Head of caudate nucleus (tissue), 42 donors: ENCODE measurements at regions not wholly inside any gene's neighbourhood (a gene's known extent, or its start where the extent isn't known, plus 50 kb on each side); places are given as distances from the start of the nearest gene placed in this dataset.

ENCODE experiments used
- DNase-seq, 42 donors: peaks; one replicate each; pipeline versions ENCODE4 v3.0.0 to v3.0.0-alpha.2; 2020 to 2021; ENCODE audit warnings: mixed read lengths in 7 of 42
- intact Hi-C: fragments of 100-400 bp; cut with DNase I; formaldehyde crosslinking; loops from one replicate; pipeline ENCODE4 v1.15.0; 2022

- no peak for DNase-seq
- intact Hi-C loops, result no loop called here
These were observed 233.7 kb downstream of the COG6 start for GRCh38 chr13:39888865-39889810.

DNA sequence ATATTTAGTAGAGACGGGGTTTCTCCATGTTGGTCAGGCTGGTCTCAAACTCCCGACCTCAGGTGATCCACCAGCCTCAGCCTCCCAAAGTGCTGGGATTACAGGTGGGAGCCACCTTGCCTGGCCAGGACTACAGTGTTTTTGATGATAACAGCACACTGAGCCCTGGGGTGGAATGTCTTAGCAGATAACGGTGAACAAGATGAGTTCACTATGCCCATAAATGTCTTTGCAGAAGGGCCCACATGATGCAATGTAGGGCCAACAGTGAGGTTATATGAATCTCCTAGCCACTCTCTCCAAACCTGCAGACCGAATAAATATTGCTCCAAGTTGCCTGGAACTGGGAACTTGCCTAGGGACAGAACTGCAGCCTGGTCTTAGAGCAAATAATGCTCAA, 235.1 kb downstream of the COG6 start:
- intact Hi-C loops, result no loop called here
- no peak for DNase-seq

- no peak for DNase-seq
These were observed 237.5 kb downstream of the COG6 start for GRCh38 chr13:39892721-39893685.

DNA sequence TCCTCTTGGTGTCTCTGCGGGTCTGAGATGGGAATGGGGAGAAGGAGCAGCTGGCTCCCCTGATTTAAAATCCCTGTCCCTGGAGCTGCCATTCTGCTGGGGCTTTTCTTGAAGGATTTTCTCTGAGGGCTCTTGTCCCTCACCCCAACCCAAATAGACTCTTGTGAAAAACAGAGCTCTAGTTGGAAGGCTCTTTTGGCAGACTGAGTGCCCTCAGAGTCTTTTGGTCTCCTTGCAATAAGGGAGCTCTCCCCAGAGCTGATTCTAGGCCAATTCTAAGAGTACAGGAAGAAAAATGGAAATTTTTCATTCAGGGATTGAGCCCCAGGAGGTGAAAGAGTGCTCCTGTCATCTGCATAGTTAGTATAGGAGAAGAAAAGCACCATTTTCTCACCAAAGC, 238.3 kb downstream of the COG6 start:
- intact Hi-C loops, result no loop called here

More at GRCh38 chr13:39892721-39893685, 237.5 kb downstream of the COG6 start:
- intact Hi-C loops, result no loop called here

GRCh38 chr13:39894586-39894985, 239.1 kb downstream of the COG6 start:
- DNase-seq, result no peak
- intact Hi-C loops, result no loop called here

More for the DNA sequence above, 238.3 kb downstream of the COG6 start:
- peak in 1 of 42 donors; percentile 12 for DNase-seq

DNA sequence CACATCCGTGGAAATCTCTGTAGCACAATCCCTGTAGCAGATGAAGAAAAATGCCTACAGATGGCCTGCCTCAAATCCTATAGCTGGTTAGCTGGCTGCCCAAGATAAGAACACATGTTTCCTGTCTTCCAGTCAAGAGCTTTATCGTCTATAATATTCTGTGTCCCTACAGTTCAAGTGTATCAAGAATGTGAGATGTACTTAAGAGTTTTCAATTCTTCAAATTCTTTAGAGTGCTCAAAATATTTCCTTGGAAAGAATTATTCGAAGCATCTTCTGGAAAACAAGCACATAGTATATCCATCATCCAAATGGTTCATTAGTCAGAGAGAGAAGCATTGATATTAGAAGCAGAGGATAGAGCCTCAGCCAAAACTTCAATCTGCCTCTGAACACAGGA, 239.8 kb downstream of the COG6 start:
- intact Hi-C loops, result no loop called here
- DNase-seq, result no peak

- intact Hi-C loops, result no loop called here
- no peak for DNase-seq
These were observed 242.2 kb downstream of the COG6 start for GRCh38 chr13:39897636-39898035.

GRCh38 chr13:39900106-39900750, 244.8 kb downstream of the COG6 start:
- intact Hi-C loops, result no loop called here
- no peak for DNase-seq

- no peak for DNase-seq
- intact Hi-C loops, result no loop called here
These were observed 249.5 kb downstream of the COG6 start for GRCh38 chr13:39904959-39905358.

DNA sequence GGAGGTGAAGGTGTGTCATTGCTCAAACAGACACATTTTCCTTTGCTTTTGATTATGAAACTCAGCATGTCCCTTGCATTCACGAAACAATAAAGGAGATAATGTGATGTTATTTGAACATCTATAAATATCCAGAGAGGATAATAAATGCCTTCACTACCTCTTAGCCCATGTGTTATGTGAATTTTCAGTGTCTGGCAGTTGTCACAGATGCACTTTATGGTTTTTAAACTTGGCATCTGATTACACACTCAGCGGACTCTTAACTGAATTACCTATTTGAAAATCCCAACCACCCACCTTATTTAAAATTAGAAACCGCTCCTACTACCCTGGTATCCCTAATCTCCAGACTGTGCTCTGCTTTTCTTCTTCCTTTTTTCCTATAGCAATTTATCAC, 254.2 kb downstream of the COG6 start:
- intact Hi-C loops, result no loop called here
- no peak for DNase-seq

GRCh38 chr13:39910041-39910440, 254.6 kb downstream of the COG6 start:
- intact Hi-C loops, result no loop called here
- no peak for DNase-seq

DNA sequence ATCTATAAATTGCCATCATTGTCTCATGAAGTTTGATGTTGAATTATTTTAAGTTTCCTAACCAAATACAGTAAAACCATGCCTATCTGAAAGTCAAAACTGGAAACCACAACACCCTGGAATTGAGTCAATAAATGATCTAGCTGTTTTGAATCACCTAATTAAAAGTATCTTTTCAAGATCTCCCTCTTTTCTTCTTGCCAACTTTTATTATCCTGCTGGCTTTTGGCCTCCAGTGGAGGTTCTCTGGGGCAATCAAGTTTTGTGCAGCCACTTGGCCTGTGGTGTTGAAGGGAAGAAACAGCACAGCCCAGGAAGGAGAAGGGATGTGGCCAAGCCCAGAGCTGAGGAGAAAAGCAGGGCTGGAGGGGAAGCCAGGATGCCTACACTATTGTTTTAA, 255.4 kb downstream of the COG6 start:
- DNase-seq, result no peak

DNA sequence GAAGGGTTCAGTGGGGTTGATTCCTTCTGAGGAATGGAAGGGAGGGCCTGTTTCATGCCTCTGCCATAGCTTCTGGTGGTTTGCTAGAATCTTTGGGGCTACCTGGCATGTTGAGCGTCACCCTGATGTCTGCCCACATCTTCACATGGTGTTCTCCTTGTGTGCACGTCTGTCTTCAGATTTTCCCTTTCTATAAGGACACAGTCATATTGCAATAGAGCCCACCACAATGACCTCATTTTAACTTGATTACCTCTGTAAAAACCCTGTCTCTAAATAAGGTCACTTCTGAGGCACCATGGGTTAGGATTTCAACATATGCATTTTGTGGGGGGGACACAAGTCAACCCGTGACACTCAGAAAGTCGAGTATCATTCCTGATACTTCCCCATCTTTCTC, 257.9 kb downstream of the COG6 start:
- no peak for DNase-seq
- intact Hi-C loops, result no loop called here

More for the DNA sequence above, 255.4 kb downstream of the COG6 start:
- intact Hi-C loops, result no loop called here

- intact Hi-C loops, result no loop called here
- DNase-seq, result peak in 1 of 42 donors; percentile 36
These were observed 258.5 kb downstream of the COG6 start for GRCh38 chr13:39913928-39914327.

- intact Hi-C loops, result no loop called here
- DNase-seq, result no peak
These were observed 260.0 kb downstream of the COG6 start for GRCh38 chr13:39915418-39915817.

DNA sequence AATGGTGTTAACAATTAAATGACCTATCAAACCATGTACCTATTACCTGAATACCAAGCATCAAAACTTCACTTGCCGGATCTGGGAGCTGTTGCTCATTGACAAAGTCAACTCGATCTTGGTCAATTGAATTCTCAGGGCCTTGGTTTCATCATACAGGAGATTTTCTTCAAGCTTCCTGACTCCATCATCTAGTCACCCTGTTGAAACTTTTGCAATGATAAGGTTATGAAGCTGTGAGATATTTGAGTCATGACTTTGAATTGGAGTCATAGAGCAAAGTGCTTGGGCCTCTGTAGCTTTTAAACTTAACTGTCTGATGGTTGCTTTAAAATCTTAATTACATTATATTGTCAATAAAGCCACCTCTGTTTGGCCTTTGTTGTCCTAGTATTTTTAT, 260.9 kb downstream of the COG6 start:
- intact Hi-C loops, result no loop called here
- DNase-seq, result no peak

- no peak for DNase-seq
- intact Hi-C loops, result no loop called here
These were observed 263.3 kb downstream of the COG6 start for GRCh38 chr13:39918620-39919236.

DNA sequence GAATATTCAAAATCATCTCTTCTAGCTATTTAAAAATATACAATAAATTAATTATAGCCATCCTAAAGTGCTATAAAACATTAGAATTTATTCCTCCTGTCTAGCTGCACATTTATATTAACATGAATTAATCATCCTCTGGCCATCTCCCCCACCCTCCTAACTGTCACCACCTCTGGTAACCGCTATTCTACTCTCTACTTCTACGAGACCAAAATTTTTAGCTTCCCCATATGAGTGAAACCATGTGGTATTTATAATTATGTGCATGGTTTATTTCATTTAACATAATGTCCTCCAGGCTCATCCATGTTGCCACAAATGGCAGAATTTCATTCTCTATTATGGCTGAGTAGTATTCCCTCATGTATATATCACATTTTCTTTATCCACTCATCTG, 265.2 kb downstream of the COG6 start:
- DNase-seq, result no peak
- intact Hi-C loops, result no loop called here

DNA sequence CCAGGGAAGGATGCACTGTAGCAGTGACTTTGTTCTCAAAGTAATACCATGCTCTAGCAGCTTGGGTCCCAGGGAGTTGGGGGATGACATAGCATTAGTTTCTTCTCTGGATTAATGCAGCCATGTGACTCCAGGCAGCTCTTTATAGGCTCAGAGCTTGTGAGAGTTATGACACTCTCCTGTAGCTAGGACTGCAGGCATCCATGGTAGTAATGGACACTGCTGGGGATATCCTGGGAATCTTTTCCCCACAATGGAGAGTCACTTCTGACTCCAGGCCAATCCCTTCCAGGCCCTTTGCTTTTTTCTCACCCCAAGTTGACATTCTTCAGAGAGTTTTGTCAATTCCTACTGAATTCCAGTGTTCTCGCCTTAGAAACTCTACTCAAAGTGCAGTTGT, 270.9 kb downstream of the COG6 start:
- DNase-seq, result no peak
- intact Hi-C loops, result no loop called here
